ENCODE measurements at regions not wholly inside any gene's neighbourhood (a gene's known extent, or its start where the extent isn't known, plus 50 kb on each side); places are given as distances from the start of the nearest gene placed in this dataset.

- H3K4me3 ChIP-seq: no peak overlapping the region
- H3K4me2 ChIP-seq: no peak overlapping the region
- H3K9me2 ChIP-seq (replicated peaks; ENCODE audit: insufficient read depth): no peaks in the 10 kb centered on the region
- H3K79me2 ChIP-seq: no peaks in the 10 kb centered on the region
- no peaks in the 10 kb centered on the region for H3K36me3 ChIP-seq (replicated peaks; ENCODE audit: insufficient read depth, low read depth)
- no peaks in the 10 kb centered on the region for H4K20me1 ChIP-seq (ENCODE audit: insufficient read depth, poor library complexity, severe bottlenecking)
- no peaks in the 10 kb centered on the region for H3K9me3 ChIP-seq (ENCODE audit: low read depth)
- H2AFZ ChIP-seq: no peak overlapping the region
- no peaks in the 10 kb centered on the region for H3K27me3 ChIP-seq
- no peak for TF ChIP-seq EZH2phosphoT487 (IDR thresholded peaks at IDR 0.05; ENCODE audit: low read depth, severe bottlenecking, unreplicated experiment)
- no peak for TF ChIP-seq EZH2 (IDR thresholded peaks at IDR 0.05; ENCODE audit: borderline replicate concordance)
- no peak for TF ChIP-seq CTCF (IDR thresholded peaks at IDR 0.05; ENCODE audit: poor library complexity)
- DNase-seq (ENCODE audit: low spot score): no peak
- WGBS (ENCODE audit: low lambda C conversion rate, missing lambda C conversion rate): 67% methylated on average over 4 of the region's 4 CpGs
- no peaks in the 10 kb centered on the region for H3K4me1 ChIP-seq (ENCODE audit: insufficient read depth)
- H3K27ac ChIP-seq: peak overlapping the region; percentile 6
Measured at GRCh38 chr10:65518379-65518778, 1407.5 kb upstream of the LRRTM3 start.

DNA sequence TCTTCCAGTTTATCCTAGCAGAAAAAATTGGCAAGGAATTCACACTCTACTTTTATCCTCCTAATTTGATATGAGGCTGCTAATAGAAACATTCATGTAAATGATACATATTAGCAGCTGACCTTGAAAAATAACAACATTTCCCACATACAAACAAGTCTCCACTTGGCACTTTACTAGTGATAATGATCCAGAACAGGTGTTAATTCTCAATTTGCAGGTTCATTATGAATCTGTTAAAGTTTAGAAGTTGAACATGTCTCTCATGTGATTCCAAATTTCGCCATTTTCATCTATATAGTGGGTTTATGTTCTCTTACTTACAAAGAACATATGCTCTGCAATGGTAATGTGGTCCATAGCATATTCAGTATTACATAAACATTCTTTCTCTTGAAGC is 1396.8 kb upstream of the LRRTM3 start:
- H2AFZ ChIP-seq: no peak overlapping the region
- H4K20me1 ChIP-seq (ENCODE audit: insufficient read depth, poor library complexity, severe bottlenecking): no peaks in the 10 kb centered on the region
- no peaks in the 10 kb centered on the region for H3K27me3 ChIP-seq
- TF ChIP-seq EZH2phosphoT487 (IDR thresholded peaks at IDR 0.05; ENCODE audit: low read depth, severe bottlenecking, unreplicated experiment) (no peak), CTCF (IDR thresholded peaks at IDR 0.05; ENCODE audit: poor library complexity) (no peak), EZH2 (IDR thresholded peaks at IDR 0.05; ENCODE audit: borderline replicate concordance) (no peak)
- no peak overlapping the region for H3K4me2 ChIP-seq
- H3K9me2 ChIP-seq (replicated peaks; ENCODE audit: insufficient read depth): no peaks in the 10 kb centered on the region
- no peaks in the 10 kb centered on the region for H3K79me2 ChIP-seq
- no peak overlapping the region for H3K4me3 ChIP-seq
- H3K4me1 ChIP-seq (ENCODE audit: insufficient read depth): no peaks in the 10 kb centered on the region
- H3K27ac ChIP-seq: no peak overlapping the region
- no peak for DNase-seq (ENCODE audit: low spot score)
- no peaks in the 10 kb centered on the region for H3K36me3 ChIP-seq (replicated peaks; ENCODE audit: insufficient read depth, low read depth)
- WGBS (ENCODE audit: low lambda C conversion rate, missing lambda C conversion rate): 75% methylated on average over 1 of the region's 1 CpG
- no peaks in the 10 kb centered on the region for H3K9me3 ChIP-seq (ENCODE audit: low read depth)

DNA sequence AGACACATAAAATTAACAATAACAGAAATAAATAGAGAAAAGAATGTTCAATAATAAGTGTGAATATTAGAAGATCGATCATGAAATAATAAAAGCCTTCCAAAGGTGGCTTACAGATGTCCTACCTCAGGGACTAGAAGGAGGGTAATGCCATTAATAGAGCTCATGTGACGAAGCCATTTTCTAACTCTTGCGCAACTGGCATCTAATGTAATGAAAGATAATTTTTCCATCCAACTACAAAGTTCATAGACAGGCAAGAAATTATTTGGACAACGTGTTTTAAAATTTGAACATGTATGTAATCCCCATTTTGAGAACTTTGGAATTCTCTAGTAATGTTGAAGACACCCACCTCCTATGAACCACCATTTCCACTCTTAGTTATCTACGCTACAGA is 1394.3 kb upstream of the LRRTM3 start:
- Histone ChIP-seq H3K4me1 (ENCODE audit: insufficient read depth) (no peaks in the 10 kb centered on the region), H3K4me2 (no peak overlapping the region), H4K20me1 (ENCODE audit: insufficient read depth, poor library complexity, severe bottlenecking) (no peaks in the 10 kb centered on the region), H3K27ac (no peak overlapping the region), H3K4me3 (no peak overlapping the region), H3K27me3 (no peaks in the 10 kb centered on the region), H2AFZ (no peak overlapping the region), H3K79me2 (no peaks in the 10 kb centered on the region), H3K36me3 (replicated peaks; ENCODE audit: insufficient read depth, low read depth) (no peaks in the 10 kb centered on the region), H3K9me3 (ENCODE audit: low read depth) (no peaks in the 10 kb centered on the region), H3K9me2 (replicated peaks; ENCODE audit: insufficient read depth) (no peaks in the 10 kb centered on the region)
- 95% methylated on average over 5 of the region's 5 CpGs for WGBS (ENCODE audit: low lambda C conversion rate, missing lambda C conversion rate)
- no peak for TF ChIP-seq EZH2 (IDR thresholded peaks at IDR 0.05; ENCODE audit: borderline replicate concordance)
- TF ChIP-seq CTCF (IDR thresholded peaks at IDR 0.05; ENCODE audit: poor library complexity): no peak
- no peak for TF ChIP-seq EZH2phosphoT487 (IDR thresholded peaks at IDR 0.05; ENCODE audit: low read depth, severe bottlenecking, unreplicated experiment)
- no peak for DNase-seq (ENCODE audit: low spot score)

DNA sequence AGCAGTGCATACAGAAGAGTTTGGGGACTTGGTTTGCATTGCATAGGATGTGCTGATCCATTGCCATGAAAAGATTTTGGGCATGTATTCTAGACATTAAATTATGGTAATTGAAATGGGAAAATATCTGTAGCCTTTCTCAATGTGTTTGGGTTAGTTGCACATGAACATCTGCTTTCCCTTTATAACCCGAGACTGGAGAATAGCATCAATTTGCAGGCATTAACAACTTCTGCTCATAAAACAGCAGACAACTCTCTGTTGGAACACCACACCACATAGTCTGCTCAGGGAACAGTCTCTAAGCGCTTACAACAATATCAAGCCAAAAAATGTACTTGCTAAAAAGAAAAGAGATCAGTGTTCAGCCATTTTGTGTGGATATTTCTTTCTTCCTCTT is 1391.1 kb upstream of the LRRTM3 start:
- Histone ChIP-seq H3K9me2 (replicated peaks; ENCODE audit: insufficient read depth) (no peaks in the 10 kb centered on the region), H2AFZ (no peak overlapping the region), H3K27ac (no peak overlapping the region), H4K20me1 (ENCODE audit: insufficient read depth, poor library complexity, severe bottlenecking) (no peaks in the 10 kb centered on the region), H3K9me3 (ENCODE audit: low read depth) (no peaks in the 10 kb centered on the region), H3K4me2 (no peak overlapping the region), H3K4me1 (ENCODE audit: insufficient read depth) (no peaks in the 10 kb centered on the region), H3K36me3 (replicated peaks; ENCODE audit: insufficient read depth, low read depth) (no peaks in the 10 kb centered on the region), H3K4me3 (no peak overlapping the region), H3K27me3 (no peaks in the 10 kb centered on the region), H3K79me2 (no peaks in the 10 kb centered on the region)
- 54% methylated on average over 2 of the region's 2 CpGs for WGBS (ENCODE audit: low lambda C conversion rate, missing lambda C conversion rate)
- no peak for DNase-seq (ENCODE audit: low spot score)
- no peak for TF ChIP-seq EZH2 (IDR thresholded peaks at IDR 0.05; ENCODE audit: borderline replicate concordance)
- no peak for TF ChIP-seq CTCF (IDR thresholded peaks at IDR 0.05; ENCODE audit: poor library complexity)
- TF ChIP-seq EZH2phosphoT487 (IDR thresholded peaks at IDR 0.05; ENCODE audit: low read depth, severe bottlenecking, unreplicated experiment): no peak

Data from hepatocyte (in vitro differentiated cells).